Aorta (tissue), 5 donors: ENCODE measurements at regions not wholly inside any gene's neighbourhood (a gene's known extent, or its start where the extent isn't known, plus 50 kb on each side); places are given as distances from the start of the nearest gene placed in this dataset.

ENCODE experiments used
- ATAC-seq: fragments of 200-7000 bp; cut with Tn5 transposase; one replicate; pipeline ENCODE4 v1.9.1; 2022; ENCODE audit warnings: moderate library complexity; ENCODE audit not compliant: low FRiP score
- DNase-seq, 2 donors: peaks; one replicate each; pipeline ENCODE4 v3.0.0-alpha.2; 2020
- H3K27ac ChIP-seq, 2 donors: one replicate each; pipeline ENCODE4 v1.5.1; 2013; ENCODE audit warnings: low read length in 2 of 2, mild to moderate bottlenecking in 2 of 2, moderate library complexity in 2 of 2, control low read depth in 1 of 2, inconsistent platforms in 1 of 2, low read depth in 1 of 2
- H3K27me3 ChIP-seq, 2 donors: one replicate each; pipeline ENCODE4 v1.6.1; 2013; ENCODE audit warnings: control low read depth in 1 of 2, low read length in 1 of 2, mild to moderate bottlenecking in 1 of 2, moderate library complexity in 1 of 2; ENCODE audit not compliant: insufficient read depth in 2 of 2, control insufficient read depth in 1 of 2
- H3K36me3 ChIP-seq, 2 donors: one replicate each; pipeline ENCODE4 v1.6.1; 2013; ENCODE audit warnings: control low read depth in 1 of 2, low read length in 1 of 2, mild to moderate bottlenecking in 1 of 2; ENCODE audit not compliant: insufficient read depth in 2 of 2, control insufficient read depth in 1 of 2
- H3K4me1 ChIP-seq, 2 donors: one replicate each; pipeline ENCODE4 v1.6.1; 2013; ENCODE audit warnings: low read length in 2 of 2, control low read depth in 1 of 2, mild to moderate bottlenecking in 1 of 2, moderate library complexity in 1 of 2; ENCODE audit not compliant: insufficient read depth in 2 of 2, control insufficient read depth in 1 of 2
- H3K4me3 ChIP-seq, 2 donors: one replicate each; pipeline ENCODE4 v1.5.1; 2013; ENCODE audit warnings: low read length in 2 of 2, control low read depth in 1 of 2, mild to moderate bottlenecking in 1 of 2
- H3K9me3 ChIP-seq: one replicate; pipeline ENCODE4 v1.6.1; 2013; ENCODE audit warnings: mild to moderate bottlenecking, low read length; ENCODE audit not compliant: control insufficient read depth
- WGBS, 2 donors: extraction: QIAGEN DNeasy Blood & Tissue Kit; methylation state at CpG; one replicate each; pipeline ENCODE4 v1.1.7; 2013; 5-methylcytosine and 5-hydroxymethylcytosine counted together
- intact Hi-C, 2 donors: fragments of 100-400 bp; cut with DNase I; formaldehyde crosslinking; loops; one replicate each; pipeline versions ENCODE4 v1.14.2 to v1.15.0; 2022
- donor health status: healthy with polysubstance abuse.
- donor health status: Bipolar disorder and iron deficiency.
- donor health status: DM: no; HTN: no; CAD: no.
- donor health status: DM: no; HTN: no; CAD: no.
- donor health status: DM: yes; HTN: yes; CAD: no.

DNA sequence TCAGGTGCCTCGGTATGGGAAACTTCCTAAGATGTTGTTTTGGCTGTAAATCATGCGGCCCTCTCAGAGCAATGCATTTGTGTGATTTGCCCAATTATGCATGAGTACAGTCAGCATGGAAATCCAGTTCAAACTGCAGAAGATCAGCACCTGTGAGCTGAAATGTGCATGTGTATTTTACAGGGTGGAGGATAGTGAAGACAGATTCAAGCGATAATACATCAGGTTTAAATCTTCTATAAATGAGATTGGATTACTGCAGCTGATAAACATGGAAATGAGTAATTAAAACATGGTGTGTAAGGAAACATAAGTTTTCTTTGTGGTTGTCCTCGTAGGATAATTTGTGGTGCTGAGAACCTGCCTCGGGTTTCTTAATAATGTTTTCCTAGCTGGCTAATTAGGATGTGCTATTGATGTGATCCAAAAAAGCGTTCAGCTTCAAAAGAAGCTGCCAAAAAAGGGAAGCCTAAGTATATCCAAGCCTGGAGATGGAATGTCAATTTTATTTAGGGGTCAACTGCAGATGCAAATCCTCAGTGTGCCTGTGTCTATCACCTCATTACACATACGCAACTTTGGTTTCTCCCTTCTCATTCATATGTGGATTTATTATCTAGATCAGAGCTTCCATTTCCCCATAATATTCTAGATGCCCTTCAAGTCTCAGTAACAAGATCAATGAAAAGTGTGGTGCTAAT lies 117.1 kb upstream of the CCDC28A start:
- Histone ChIP-seq H3K36me3 (no peaks in the 10 kb centered on the region), H3K4me3 (no peak overlapping the region), H3K27me3 (no peaks in the 10 kb centered on the region), H3K9me3 (no peaks in the 10 kb centered on the region), H3K27ac (no peak overlapping the region), H3K4me1 (no peaks in the 10 kb centered on the region)
- DNase-seq: no peak
- no peak for ATAC-seq
- WGBS, 2 donors: 93% methylated on average over 7 of the region's 7 CpGs
- intact Hi-C loops: no loop called here

DNA sequence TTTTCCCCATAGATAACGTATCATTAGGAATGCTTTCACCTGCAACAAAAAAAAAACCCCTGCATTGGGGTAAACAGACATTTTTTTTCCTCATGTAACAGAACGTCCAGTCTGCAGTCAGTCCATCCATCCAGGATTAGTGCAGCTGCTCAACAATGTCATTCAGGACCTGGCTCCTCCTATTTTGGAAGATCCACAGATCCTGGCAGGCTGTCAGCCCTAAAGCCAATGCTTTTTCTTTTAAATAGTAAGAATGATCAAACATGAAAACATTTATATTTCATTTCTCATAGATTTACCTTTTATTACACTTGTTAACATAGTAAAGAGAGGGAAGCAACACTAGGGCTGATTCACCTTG lies 116.5 kb upstream of the CCDC28A start:
- ATAC-seq (no peak), DNase-seq (no peak)
- Histone ChIP-seq H3K4me3 (no peak overlapping the region), H3K9me3 (no peaks in the 10 kb centered on the region), H3K36me3 (no peaks in the 10 kb centered on the region), H3K27ac (no peak overlapping the region), H3K4me1 (no peaks in the 10 kb centered on the region), H3K27me3 (no peaks in the 10 kb centered on the region)
- 60 to 70% methylated on average over 2 of the region's 2 CpGs for WGBS, 2 donors
- intact Hi-C loops: no loop called here

DNA sequence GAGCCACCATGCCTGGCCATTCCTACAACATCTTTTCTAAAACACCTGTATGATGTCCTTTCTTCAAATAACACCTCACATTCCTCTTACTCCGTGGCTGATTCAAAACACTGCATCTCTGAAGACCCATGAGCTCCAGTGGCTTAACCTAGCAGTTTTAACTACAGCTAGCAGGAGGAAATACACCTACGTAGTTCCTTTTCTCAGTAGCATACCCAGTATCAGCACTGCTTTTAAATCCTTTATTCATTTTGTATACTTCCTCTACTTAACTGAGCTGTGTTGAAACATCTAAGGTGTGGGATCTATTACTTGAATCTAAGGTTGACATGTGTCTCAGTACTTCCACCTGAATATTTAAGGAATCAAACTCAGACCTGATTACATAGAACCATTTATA lies 113.6 kb upstream of the CCDC28A start:
- intact Hi-C loops: no loop called here
- H3K27ac ChIP-seq: no peak overlapping the region
- ATAC-seq: no peak
- no peaks in the 10 kb centered on the region for H3K9me3 ChIP-seq
- no peaks in the 10 kb centered on the region for H3K4me1 ChIP-seq
- DNase-seq: no peak
- no peaks in the 10 kb centered on the region for H3K36me3 ChIP-seq
- H3K27me3 ChIP-seq: no peaks in the 10 kb centered on the region
- H3K4me3 ChIP-seq: no peak overlapping the region
- WGBS, 2 donors: 89 to 90% methylated on average over 2 of the region's 2 CpGs

DNA sequence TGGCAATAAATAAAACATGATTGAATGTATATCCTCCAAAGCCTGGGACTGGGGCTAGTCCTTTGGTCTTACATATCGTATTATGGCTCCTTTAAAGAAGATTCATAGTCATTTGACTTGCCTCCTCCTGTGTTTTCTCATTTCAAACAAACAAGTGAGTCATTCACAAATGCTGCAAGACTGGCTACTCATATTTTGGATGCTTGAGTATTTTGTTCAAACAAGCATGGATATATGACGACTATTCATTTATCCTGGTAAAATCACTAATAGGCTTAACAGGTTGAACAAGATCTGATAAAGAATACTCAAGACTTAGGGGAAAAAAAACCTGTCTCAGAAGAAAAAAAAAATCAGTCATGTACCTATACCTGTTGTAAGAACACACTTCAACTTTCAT lies 111.1 kb upstream of the CCDC28A start:
- intact Hi-C loops: no loop called here
- 94 to 96% methylated on average over 2 of the region's 2 CpGs for WGBS, 2 donors
- H3K4me3 ChIP-seq: no peak overlapping the region

DNA sequence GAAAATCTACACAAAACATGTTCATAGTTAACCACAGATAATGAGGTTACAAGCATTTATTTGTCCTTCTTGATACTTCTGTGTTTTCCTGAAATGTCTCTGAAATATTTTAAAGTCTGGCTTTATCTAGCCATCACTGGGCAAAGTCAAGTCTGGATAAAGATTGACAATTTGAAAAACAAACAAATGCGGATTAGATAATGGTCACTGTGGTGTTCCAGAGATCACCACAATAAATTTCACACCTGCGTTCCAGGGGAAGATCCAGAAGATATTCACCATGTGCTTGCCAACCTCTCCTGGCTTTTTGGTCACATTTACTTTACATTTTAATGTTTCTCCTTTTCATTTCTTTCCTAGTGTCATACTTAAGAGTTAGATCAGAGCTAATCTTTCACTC lies 109.7 kb upstream of the CCDC28A start:
- intact Hi-C loops: no loop called here
- 40 to 57% methylated on average over 2 of the region's 2 CpGs for WGBS, 2 donors
- ATAC-seq (no peak), DNase-seq (no peak)
- no peaks in the 10 kb centered on the region for H3K27me3 ChIP-seq
- H3K27ac ChIP-seq: no peak overlapping the region
- no peaks in the 10 kb centered on the region for H3K36me3 ChIP-seq
- no peaks in the 10 kb centered on the region for H3K9me3 ChIP-seq
- H3K4me3 ChIP-seq: no peak overlapping the region
- H3K4me1 ChIP-seq: no peaks in the 10 kb centered on the region

More for the DNA sequence above, 111.1 kb upstream of the CCDC28A start:
- no peaks in the 10 kb centered on the region for H3K9me3 ChIP-seq
- no peaks in the 10 kb centered on the region for H3K4me1 ChIP-seq
- DNase-seq (no peak), ATAC-seq (no peak)
- H3K27me3 ChIP-seq: no peaks in the 10 kb centered on the region
- no peak overlapping the region for H3K27ac ChIP-seq
- H3K36me3 ChIP-seq: no peaks in the 10 kb centered on the region

DNA sequence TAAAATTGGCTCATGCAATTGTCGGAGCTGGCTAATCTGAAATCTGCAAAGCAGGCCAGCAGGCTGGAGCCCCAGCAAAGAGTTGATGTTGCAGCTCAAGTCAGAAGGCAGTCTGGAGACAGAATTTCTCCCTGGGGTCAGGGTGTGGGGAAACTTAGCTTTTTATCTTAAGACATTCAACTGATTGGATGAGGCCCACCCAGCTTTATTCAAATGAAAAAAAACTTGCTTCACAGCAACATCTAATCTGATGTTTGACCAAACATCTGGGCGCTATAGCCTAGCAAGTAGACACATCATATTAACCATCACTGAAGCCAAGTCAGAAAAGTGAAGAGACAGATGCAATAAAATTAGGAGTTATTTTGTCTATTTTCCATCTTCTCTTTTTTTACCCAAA lies 108.8 kb upstream of the CCDC28A start:
- no peaks in the 10 kb centered on the region for H3K9me3 ChIP-seq
- H3K4me1 ChIP-seq: no peaks in the 10 kb centered on the region
- no peaks in the 10 kb centered on the region for H3K27me3 ChIP-seq
- H3K36me3 ChIP-seq: no peaks in the 10 kb centered on the region
- no peak for DNase-seq
- intact Hi-C loops: no loop called here
- H3K27ac ChIP-seq: no peak overlapping the region
- 48 to 49% methylated on average over 2 of the region's 2 CpGs for WGBS, 2 donors
- H3K4me3 ChIP-seq: no peak overlapping the region
- no peak for ATAC-seq

DNA sequence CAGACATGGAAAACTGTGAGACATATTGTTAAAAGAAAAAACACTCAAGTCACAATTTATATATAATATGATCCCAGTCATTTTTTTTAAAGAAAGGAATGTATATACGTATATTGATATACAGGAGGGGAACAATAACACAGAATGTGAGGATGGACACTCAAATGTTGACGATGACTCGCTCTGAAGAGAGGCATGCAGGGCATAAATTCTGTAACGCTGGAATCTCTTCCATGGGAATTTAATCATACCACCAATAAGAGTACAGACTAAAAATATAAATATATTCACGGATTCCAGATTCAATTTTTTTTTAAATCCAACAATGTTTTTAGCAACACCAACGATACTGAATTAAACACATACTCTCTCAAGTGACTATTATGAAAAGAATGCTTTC lies 106.9 kb upstream of the CCDC28A start:
- Histone ChIP-seq H3K27me3 (no peaks in the 10 kb centered on the region), H3K4me1 (no peaks in the 10 kb centered on the region), H3K9me3 (no peaks in the 10 kb centered on the region), H3K36me3 (no peaks in the 10 kb centered on the region), H3K4me3 (no peak overlapping the region), H3K27ac (no peak overlapping the region)
- intact Hi-C loops: no loop called here
- 47 to 57% methylated on average over 6 of the region's 6 CpGs for WGBS, 2 donors
- ATAC-seq (no peak), DNase-seq (no peak)

DNA sequence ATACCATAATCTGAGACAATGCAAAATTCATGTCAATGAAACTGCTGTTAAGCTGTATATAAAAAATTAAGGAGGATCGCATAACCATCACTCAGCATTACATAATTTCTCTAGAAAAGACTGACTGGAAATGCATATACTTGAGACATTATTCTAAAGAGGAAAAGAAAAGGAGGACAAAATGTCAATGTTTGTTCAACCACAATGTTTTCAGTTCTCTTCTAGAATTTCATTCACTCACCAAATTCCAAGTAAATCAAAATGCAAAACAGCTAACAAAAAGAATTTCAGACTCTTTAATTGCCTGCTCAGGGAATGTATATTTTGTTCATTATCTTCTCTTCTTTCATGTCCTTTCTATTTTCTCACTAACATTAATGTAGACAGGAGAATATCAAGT lies 106.2 kb upstream of the CCDC28A start:
- DNase-seq (no peak), ATAC-seq (no peak)
- Histone ChIP-seq H3K36me3 (no peaks in the 10 kb centered on the region), H3K9me3 (no peaks in the 10 kb centered on the region), H3K27me3 (no peaks in the 10 kb centered on the region), H3K4me1 (no peaks in the 10 kb centered on the region), H3K4me3 (no peak overlapping the region), H3K27ac (no peak overlapping the region)
- intact Hi-C loops: no loop called here
- WGBS, 2 donors: 92 to 93% methylated on average over 1 of the region's 1 CpG

DNA sequence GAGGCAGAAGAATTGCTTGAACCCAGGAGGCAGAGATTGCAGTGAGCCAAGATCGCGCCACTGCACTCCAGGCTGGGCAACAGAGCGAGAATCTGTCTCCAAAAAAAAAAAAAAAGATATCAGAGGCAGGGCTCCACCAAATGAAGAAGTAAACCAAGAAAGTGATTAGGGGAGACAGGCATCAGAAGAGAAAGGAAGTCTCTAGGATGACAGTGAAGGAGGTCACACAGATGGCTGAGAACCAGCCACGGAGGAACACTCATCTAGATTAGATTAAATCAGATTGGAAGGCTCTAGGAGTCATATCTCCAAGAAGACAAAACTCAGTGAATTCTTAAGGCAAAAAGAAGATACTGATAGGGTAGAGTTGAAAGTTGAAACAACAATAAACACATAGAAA lies 102.2 kb upstream of the CCDC28A start:
- H3K36me3 ChIP-seq: no peaks in the 10 kb centered on the region
- H3K9me3 ChIP-seq: no peaks in the 10 kb centered on the region
- intact Hi-C loops: no loop called here
- no peak overlapping the region for H3K4me3 ChIP-seq
- H3K27ac ChIP-seq: no peak overlapping the region
- ATAC-seq (no peak), DNase-seq (no peak)
- WGBS, 2 donors: 96 to 98% methylated on average over 4 of the region's 4 CpGs
- H3K27me3 ChIP-seq: no peaks in the 10 kb centered on the region
- H3K4me1 ChIP-seq: no peaks in the 10 kb centered on the region
